HG03469 (cell line): ENCODE measurements at regions not wholly inside any gene's neighbourhood (a gene's known extent, or its start where the extent isn't known, plus 50 kb on each side); places are given as distances from the start of the nearest gene placed in this dataset.
"Not testable (repeated sequence)": the region's sequence is repeated elsewhere in the genome, so short reads cannot be mapped to it uniquely, and the experiment has no call there.

Experiments used
- ATAC-seq: cut with Tn5 transposase; IDR thresholded peaks from one replicate; pipeline ENCODE4 v1.9.1; 2021; ENCODE audit warnings: mild to moderate bottlenecking, moderate library complexity, moderate number of reproducible peaks; ENCODE audit not compliant: unreplicated experiment

DNA sequence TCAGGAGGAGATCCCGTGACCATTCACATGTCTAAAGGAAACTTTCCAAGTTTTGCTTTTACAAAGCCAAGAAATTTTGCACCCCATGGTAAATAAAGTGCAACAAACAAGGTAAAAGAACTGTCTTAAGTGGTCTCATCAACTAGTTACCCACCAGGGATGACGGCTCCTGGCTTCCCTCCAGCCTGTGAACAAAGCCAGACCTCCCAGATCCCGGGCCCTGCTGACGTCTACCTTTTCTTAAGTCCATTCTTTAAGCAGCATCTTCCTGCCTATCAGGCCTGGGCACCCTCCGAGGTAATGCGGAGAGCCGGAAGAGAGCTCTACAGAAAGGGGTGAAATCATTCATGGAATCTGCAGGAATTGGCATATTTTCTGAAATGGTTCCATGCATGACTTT is 58.0 kb upstream of the DAAM1 start:
- no peak for ATAC-seq

DNA sequence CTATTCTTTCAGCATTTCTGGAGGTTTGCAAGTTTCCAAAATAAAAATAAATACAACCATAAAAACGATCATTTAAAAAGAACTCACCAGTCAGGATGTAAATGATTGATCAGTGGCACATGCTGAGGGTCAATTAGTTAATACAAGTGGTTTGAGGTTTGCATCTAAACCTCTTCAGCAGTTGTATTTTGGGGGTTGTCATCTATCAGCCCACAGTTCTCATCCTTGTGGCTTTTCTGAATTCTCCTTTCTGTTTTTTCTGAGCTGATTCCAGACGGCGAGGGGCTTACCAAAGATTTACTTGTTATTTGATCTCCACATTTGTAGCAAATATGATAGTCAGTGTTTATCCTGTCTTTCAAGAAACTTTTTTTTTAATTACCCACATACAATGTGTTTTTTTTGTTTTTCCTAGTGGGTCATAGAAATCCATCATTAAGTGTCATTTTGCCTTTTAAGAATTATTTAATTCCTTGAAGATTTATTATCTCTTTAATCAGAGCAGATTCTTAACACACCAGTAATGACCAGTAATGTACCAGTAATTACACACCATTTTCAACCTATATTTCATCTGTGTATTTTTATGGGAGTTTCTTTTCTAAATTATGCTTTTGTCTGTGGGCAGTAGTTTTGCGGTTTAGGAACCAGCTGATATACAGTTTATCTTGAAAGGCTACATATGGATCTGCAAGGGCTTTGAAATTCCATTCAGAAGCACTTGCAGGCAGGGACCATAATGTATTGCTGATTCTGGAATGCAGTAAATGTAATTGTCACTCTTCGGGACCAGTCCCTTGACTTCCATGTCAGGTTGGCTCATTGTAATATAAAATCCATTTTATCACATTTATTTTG is 56.3 kb upstream of the DAAM1 start:
- ATAC-seq: no peak

- no peak for ATAC-seq
Measured at GRCh38 chr14:59132796-59133494, 55.5 kb upstream of the DAAM1 start.

DNA sequence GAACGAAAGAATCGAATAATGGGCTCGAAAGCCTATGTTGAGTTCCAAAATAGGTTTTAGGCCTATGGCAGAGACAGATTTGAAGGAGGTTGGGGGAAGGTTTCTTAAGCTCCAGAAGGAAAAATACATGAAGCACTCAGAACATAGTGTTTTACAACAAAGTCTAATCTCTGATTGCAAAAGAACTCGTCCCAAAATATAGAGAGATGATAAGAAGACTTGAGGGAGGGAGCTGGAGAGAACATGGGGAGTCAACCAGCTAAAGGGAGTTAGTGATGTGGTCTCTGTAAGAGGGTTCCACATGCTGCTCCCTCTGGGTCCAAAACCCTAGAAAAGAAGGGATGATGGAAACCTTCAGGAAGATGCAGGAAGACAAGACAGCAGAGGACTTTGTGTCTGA is 54.8 kb upstream of the DAAM1 start:
- ATAC-seq: no peak

GRCh38 chr14:59134307-59134706 is 54.2 kb upstream of the DAAM1 start:
- ATAC-seq: no peak

GRCh38 chr14:59137256-59137655 is 51.2 kb upstream of the DAAM1 start:
- ATAC-seq: no peak

DNA sequence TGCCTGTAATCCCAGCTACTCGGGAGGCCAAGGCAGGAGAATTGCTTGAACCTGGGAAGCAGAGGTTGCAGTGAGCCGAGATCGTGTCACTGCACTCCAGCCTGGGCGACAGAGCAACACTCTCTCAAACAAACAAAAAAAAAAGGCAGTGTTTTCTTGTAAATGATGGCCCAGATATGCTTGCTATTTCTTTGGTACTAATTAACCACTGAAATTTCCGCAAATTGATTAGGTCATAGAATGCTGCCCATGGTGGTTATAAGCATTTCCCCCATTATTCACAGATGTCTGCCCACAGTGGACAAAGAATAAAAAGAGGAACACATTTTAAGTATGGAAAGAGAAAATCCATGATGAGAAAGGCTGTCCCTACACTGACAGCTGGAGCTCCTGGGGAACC is 49.9 kb upstream of the DAAM1 start:
- ATAC-seq: not testable (repeated sequence)
